ENCODE measurements at regions not wholly inside any gene's neighbourhood (a gene's known extent, or its start where the extent isn't known, plus 50 kb on each side); places are given as distances from the start of the nearest gene placed in this dataset.
A peak's percentile ranks its signal among the peaks of the same experiment; 100 is the strongest.

DNA sequence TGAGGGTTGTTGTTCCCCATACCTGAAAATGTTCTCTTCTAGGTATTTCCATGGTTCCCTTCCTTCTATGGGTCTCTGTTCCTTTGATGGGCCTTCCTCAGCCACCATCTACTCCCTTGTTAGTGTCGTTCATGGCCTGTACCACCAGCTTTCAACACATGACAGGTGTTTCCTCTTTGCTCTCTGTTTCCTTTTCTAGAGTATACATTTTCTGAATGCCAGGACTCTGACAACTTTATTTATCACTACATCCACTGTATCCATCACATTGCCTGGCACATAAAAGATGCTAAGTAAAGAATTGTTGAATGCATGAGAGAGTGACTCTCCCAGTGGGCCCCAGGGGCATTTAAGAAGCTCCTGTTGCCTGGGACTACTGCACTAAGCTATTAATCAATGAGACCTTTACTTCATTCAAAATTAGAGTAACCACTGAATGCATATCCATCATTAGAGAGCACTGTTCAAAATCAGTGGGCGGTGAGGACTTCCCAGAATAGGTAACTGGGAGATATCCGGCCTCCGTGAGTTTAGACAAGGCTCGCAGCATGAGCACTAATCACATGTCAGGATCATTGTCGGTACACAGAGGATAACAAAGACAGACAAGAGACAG is 255.0 kb downstream of the CBLN1 start:
- DNase-seq (ENCODE audit: low read depth) = no peak

GRCh38 chr16:49024896-49025295 is 256.7 kb downstream of the CBLN1 start:
- no peak for DNase-seq (ENCODE audit: low read depth)

- DNase-seq (ENCODE audit: low read depth) = no peak
Observed at GRCh38 chr16:49024016-49024415, 257.6 kb downstream of the CBLN1 start.

DNA sequence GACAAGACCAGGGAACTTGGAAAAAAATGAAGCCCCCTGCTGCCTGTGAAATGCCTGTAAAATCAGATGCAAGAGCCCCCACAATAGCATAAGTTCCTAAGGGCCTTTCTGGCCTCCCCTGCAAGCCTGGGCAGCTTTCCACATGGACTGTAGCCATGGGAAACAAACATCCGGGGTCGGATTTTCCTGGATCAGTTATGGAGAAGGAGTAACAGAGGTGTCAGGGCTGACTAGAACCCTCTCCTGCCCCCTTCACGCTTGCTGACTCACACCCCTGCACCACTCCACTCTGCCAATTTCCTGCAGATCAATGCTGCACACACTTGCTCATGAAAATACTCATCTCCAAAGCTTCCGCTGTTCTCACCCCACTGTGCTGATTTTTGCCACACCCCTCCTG is 258.6 kb downstream of the CBLN1 start:
- peak; percentile 42 for DNase-seq (ENCODE audit: low read depth)

- DNase-seq (ENCODE audit: low read depth) = no peak
Observed at GRCh38 chr16:49022351-49022963, 259.2 kb downstream of the CBLN1 start.

DNA sequence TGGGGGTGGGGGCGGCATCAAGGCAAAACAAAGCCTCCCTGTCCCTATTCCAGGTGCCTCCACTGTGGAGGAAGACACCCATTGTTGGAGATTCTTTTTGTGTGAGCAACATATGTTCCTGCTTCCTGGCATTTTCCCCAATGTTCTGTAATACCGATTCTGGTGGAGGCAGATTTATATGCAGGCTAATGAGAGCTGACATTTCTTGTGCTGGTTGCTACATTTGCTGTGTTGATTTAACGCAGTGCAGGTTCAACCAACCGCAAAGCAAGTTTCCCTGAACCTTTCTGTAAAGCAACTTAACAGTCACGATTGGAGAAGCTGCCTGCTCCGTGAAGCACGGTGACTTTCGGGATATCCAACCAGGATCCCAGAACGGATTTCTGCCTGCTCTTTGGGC is 260.5 kb downstream of the CBLN1 start:
- no peak for DNase-seq (ENCODE audit: low read depth)

GRCh38 chr16:49020436-49020835 is 261.2 kb downstream of the CBLN1 start:
- DNase-seq (ENCODE audit: low read depth) = no peak

DNA sequence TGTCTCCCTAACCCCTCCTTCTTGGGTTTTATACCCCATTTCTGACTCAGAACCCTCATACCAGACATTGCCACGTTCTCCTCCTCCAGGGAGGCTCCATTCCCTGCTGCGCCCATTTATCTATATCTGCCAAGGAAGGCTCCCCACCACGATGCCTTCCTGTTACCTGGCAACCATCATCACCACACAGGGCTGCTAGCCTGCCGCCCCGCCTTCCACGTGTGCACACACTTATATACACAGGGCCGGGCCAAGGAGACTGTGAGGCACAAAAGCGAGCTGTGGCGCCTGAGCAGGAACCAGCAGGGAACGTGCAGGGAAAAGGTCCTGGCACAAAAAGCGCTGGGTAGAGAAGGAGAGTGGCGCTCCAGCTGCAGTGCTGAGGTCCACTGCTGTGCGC is 261.8 kb downstream of the CBLN1 start:
- no peak for DNase-seq (ENCODE audit: low read depth)

GRCh38 chr16:49019081-49019633 is 262.5 kb downstream of the CBLN1 start:
- DNase-seq (ENCODE audit: low read depth) = peak; percentile 30

DNA sequence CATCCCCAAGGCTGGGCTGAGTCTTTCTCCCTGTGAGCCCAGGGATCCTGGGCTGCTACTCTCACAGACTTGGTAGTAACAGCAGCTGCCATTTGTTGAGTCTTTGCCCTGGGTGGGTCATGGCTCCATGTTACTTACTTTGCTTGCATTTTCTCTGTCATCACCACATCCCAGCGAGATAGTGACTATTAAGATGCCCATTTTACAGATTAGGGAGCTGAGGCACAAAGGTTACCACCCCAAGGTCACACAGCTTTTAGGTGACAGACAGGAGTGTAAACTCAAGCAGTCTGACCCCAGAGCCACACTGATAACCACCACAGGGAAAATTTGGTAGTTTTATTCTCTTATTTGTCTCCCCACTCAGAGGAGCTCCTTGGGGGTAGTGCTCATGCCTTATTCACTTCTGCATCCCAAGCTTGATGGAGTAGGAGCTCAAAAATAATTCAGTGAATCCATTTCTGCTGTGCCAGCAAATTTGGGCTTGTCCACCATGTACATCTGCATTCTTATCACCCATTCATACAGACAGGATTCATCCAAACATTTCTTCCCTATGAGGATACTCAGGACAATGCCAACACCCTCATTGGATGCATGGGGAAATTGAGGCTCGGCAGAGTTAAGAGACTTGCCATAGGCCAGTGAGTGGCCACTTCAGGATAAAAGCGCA is 263.2 kb downstream of the CBLN1 start:
- no peak for DNase-seq (ENCODE audit: low read depth)

DNA sequence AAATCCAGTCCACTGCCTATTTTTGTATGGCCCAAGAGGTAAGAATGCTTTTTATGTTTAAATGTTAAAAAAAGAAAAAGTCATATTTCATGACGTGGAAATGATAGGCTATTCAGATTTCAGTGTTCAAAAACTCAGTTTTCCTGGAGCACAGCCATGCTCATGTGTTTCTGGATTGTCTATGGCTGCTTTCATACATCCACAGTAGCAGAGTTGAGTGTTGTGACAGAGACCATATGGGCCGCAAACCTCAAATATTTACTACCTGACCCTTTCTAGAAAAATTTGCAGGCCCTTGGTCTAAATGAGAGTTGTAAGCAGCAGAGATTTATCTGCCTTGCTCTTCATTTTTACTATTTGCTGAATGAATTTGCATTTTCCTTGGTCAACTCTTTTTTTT is 264.1 kb downstream of the CBLN1 start:
- no peak for DNase-seq (ENCODE audit: low read depth)

GRCh38 chr16:49016461-49016860 is 265.2 kb downstream of the CBLN1 start:
- DNase-seq (ENCODE audit: low read depth) = no peak

- no peak for DNase-seq (ENCODE audit: low read depth)
Observed at GRCh38 chr16:49015225-49015592, 266.4 kb downstream of the CBLN1 start.

- DNase-seq (ENCODE audit: low read depth) = no peak
Observed at GRCh38 chr16:49014277-49015224, 267.1 kb downstream of the CBLN1 start.

GRCh38 chr16:49013727-49014080 is 267.9 kb downstream of the CBLN1 start:
- DNase-seq (ENCODE audit: low read depth) = no peak

- peak; percentile 1 for DNase-seq (ENCODE audit: low read depth)
Observed at GRCh38 chr16:49012961-49013726, 268.5 kb downstream of the CBLN1 start.

DNA sequence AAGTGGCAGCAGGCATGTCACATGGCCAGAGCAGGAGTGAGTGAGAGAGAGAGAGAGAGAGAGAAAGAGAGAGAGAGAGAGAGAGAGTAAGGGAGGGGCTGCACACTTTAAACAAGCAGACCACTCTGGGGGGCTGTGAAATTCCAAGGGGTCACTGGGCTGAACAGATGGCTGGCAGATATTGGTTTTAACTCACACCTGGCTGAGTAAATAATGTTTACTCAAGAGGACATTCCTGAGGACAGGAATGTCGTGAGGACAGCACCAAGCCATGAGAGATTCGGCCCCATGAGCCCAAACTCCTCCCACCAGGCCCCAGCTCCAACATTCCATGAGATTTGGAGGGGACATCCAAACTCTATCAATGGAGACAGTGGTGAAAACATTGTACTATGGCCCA is 269.7 kb downstream of the CBLN1 start:
- DNase-seq (ENCODE audit: low read depth) = no peak

DNA sequence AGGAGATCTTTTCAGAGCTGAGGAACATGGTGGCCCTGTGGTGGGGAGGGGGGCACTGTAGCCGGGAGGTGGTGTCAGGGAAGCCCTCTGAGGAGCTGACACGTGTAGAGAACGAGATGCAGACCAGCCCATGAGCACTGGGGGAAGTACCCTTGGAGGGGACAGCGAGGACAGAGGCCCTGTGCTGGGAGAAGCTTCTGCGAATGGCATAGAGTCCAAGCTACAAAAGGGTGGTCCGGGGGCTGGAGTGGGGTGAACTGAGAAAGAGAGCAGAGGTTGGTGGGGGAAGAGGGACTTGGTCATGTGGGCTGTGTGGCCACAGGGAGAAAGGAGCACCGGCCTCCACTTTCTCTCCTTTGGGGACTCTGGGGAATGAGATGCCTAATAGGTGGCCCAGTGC is 270.8 kb downstream of the CBLN1 start:
- DNase-seq (ENCODE audit: low read depth) = no peak

- peak; percentile 10 for DNase-seq (ENCODE audit: low read depth)
Observed at GRCh38 chr16:49010396-49010795, 271.2 kb downstream of the CBLN1 start.

- DNase-seq (ENCODE audit: low read depth) = peak; percentile 6
Observed at GRCh38 chr16:49009204-49009603, 272.4 kb downstream of the CBLN1 start.

DNA sequence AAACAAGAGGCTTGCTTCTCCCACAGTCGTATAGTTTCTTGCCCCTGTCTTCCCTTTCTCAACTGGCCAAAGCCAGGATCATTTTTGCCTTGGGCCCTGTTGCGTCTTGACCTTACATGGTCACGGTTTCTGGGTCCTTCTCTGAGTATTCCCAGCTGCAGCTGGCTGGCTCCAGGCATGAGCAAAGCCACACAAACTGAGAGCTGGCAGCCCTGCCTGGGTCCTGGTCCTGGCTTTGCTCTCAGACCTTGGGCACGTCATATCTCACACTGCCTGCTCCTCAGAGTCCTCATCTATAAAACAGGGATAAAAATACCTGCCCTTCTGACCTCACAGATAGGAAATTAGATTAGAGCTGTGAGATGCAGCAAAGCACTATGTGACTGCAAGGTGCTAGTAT is 277.6 kb downstream of the CBLN1 start:
- DNase-seq (ENCODE audit: low read depth) = no peak
